ENCODE measurements at regions not wholly inside any gene's neighbourhood (a gene's known extent, or its start where the extent isn't known, plus 50 kb on each side); places are given as distances from the start of the nearest gene placed in this dataset.

DNA sequence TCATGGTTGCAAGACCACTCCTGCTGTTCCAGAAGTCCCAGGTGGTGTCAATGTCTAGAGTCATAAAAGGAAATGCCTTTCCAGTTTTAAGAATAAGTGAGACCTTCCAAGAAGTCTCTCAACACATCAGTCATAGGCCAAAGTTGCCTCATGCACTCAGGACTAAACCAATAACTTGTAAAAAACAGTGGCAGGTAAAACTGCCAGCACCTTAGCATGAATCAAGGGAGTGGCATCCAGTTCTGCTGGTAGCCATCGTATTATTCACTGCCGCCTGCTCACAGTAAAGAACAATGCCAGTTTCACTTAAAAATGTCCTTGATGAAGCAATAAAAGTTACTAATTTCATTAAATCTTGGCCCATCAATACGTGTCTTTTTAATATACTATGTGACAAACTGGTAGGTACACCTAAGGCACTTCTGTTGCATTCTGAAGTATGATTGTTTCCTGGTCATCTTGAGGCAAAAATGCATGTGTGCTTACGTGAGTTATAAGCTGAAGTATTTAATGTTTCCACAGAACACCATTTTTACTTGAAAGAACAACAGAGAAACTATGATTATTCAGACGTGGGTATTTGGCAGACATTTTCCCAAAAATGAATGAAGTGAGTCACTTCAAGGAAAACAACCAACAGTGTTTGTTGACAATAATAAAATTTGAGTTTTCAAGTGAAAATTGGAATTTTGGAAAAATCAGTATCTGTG, 125.2 kb upstream of the SNX19 start:
- Histone ChIP-seq H3K9me3 (no peaks in the 10 kb centered on the region), H3K36me3 (no peaks in the 10 kb centered on the region), H3K27ac (no peak overlapping the region), H3K4me1 (no peaks in the 10 kb centered on the region), H3K4me3 (no peak overlapping the region), H3K27me3 (no peaks in the 10 kb centered on the region)
- no peak for DNase-seq (ENCODE audit: low spot score)
- TF ChIP-seq, protein P1, sequence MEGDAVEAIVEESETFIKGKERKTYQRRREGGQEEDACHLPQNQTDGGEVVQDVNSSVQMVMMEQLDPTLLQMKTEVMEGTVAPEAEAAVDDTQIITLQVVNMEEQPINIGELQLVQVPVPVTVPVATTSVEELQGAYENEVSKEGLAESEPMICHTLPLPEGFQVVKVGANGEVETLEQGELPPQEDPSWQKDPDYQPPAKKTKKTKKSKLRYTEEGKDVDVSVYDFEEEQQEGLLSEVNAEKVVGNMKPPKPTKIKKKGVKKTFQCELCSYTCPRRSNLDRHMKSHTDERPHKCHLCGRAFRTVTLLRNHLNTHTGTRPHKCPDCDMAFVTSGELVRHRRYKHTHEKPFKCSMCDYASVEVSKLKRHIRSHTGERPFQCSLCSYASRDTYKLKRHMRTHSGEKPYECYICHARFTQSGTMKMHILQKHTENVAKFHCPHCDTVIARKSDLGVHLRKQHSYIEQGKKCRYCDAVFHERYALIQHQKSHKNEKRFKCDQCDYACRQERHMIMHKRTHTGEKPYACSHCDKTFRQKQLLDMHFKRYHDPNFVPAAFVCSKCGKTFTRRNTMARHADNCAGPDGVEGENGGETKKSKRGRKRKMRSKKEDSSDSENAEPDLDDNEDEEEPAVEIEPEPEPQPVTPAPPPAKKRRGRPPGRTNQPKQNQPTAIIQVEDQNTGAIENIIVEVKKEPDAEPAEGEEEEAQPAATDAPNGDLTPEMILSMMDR (IDR thresholded peaks at IDR 0.05): no peak

DNA sequence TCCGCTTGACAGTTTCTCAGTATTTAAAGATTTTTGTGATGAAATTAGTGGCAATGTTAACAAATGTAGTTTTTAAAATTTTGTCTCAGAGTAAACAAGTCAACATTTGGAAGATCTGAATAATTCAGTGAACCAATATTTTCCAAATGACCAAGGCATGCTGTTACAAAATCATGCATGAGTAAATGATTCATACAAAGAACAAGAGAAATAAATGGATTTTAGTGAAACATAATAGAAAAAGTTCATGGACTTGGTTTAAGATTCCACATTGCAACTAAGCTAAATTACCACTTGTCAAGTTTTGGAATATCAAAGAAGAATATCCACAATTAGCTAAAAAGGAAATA, 125.7 kb upstream of the SNX19 start:
- Histone ChIP-seq H3K4me1 (no peaks in the 10 kb centered on the region), H3K4me3 (no peak overlapping the region), H3K27ac (no peak overlapping the region), H3K36me3 (no peaks in the 10 kb centered on the region), H3K27me3 (no peaks in the 10 kb centered on the region), H3K9me3 (no peaks in the 10 kb centered on the region)
- TF ChIP-seq, protein P1 (IDR thresholded peaks at IDR 0.05): no peak
- no peak for DNase-seq (ENCODE audit: low spot score)

DNA sequence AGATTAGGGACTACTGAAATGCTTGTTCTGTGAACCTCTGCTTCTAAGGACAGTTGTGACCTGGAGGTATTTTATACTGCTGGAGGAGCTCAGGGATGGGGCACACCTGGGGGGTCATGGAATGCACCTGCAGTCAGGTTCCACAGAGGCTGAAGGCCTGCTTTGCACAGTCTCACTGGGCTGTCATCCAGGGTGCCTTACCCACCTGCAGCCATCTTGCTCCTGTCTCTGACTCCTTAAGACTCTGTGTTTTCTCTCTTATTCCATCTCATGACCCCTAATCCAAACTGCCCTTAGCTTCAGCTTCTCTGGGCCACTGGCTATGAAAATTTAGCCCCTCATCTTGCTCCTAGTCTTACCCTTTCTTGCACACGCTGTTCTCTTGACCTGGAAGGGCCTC, 127.0 kb upstream of the SNX19 start:
- DNase-seq (ENCODE audit: low spot score): no peak
- no peaks in the 10 kb centered on the region for H3K4me1 ChIP-seq
- no peak overlapping the region for H3K27ac ChIP-seq
- TF ChIP-seq, protein P1 (IDR thresholded peaks at IDR 0.05): no peak
- H3K27me3 ChIP-seq: no peaks in the 10 kb centered on the region
- no peak overlapping the region for H3K4me3 ChIP-seq
- no peaks in the 10 kb centered on the region for H3K36me3 ChIP-seq
- no peaks in the 10 kb centered on the region for H3K9me3 ChIP-seq

DNA sequence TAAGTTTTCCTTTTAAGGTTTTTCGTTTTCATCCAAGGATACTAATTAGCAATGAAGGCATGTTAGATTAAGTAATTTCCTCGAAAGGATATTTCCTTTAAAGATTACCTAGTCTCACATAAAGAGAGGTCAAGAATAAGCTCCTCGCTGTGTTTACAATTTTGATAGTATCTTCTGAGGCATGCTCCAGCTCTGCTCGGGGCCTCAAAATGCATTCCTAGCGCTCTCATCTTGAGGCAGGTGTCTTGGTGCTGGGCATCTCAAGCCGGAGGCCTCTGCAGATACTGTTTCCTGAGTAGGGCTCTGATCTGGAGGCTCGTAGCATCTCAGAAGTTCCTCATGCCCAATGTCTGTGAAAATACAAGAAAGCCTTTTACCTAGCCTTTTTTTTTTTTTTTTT, 128.6 kb upstream of the SNX19 start:
- TF ChIP-seq, protein P1 (IDR thresholded peaks at IDR 0.05): no peak
- Histone ChIP-seq H3K36me3 (no peaks in the 10 kb centered on the region), H3K9me3 (peaks cover 0 to 5% of the 10 kb centered on the region in 2 donors), H3K4me1 (no peaks in the 10 kb centered on the region), H3K4me3 (no peak overlapping the region), H3K27ac (no peak overlapping the region), H3K27me3 (no peaks in the 10 kb centered on the region)
- DNase-seq (ENCODE audit: low spot score): no peak

DNA sequence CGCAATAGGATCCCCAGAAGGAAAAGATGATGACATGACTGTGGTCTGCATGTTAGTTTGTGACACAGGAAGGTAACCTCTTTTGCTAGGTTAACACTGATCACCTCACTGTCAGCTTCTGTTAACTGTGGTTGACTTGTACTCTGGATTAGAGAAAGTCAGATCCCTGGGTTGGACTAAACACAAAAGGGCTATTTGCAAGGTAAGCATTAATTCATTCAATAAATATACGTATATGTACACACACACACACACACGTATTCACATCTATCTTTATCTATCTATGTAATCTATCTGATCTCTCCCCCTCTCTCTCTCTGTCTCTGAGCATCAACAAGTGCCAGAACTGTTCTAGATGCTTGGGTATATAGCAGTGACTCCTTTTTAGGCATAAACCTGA, 136.1 kb upstream of the SNX19 start:
- H3K27me3 ChIP-seq: no peaks in the 10 kb centered on the region
- H3K27ac ChIP-seq: no peak overlapping the region
- H3K9me3 ChIP-seq: peaks cover 0 to 5% of the 10 kb centered on the region in 2 donors
- no peaks in the 10 kb centered on the region for H3K36me3 ChIP-seq
- H3K4me3 ChIP-seq: no peak overlapping the region
- TF ChIP-seq, protein P1 (IDR thresholded peaks at IDR 0.05): no peak
- no peaks in the 10 kb centered on the region for H3K4me1 ChIP-seq
- DNase-seq (ENCODE audit: low spot score): no peak

DNA sequence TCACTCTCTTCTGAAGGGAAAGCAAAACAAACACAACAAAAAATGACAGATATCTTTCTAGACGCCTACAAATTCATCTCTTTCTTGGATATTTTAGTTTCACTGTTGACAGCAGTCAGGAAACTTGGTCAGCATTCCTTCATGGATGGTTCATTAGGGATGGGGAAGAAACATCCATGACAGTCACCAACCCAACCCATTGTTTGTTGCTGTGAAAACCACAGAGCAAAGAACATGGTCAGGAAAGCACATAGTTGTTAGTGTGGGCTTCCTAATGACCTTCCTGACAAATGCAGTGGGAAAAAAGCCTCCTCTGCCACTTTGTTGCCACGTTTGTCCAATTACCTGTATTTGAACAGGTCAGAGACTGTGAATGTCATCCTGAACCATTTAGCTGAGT, 139.8 kb upstream of the SNX19 start:
- TF ChIP-seq, protein P1 (IDR thresholded peaks at IDR 0.05): no peak
- no peaks in the 10 kb centered on the region for H3K27me3 ChIP-seq
- no peak overlapping the region for H3K4me3 ChIP-seq
- no peak overlapping the region for H3K27ac ChIP-seq
- H3K36me3 ChIP-seq: no peaks in the 10 kb centered on the region
- no peaks in the 10 kb centered on the region for H3K4me1 ChIP-seq
- DNase-seq (ENCODE audit: low spot score): no peak
- no peaks in the 10 kb centered on the region for H3K9me3 ChIP-seq

All from right atrium auricular region (tissue), 2 donors.